GM19351 (cell line): ENCODE measurements at regions not wholly inside any gene's neighbourhood (a gene's known extent, or its start where the extent isn't known, plus 50 kb on each side); places are given as distances from the start of the nearest gene placed in this dataset.
"Not testable (repeated sequence)": the region's sequence is repeated elsewhere in the genome, so short reads cannot be mapped to it uniquely, and the experiment has no call there.

Source experiments
- ATAC-seq: cut with Tn5 transposase; IDR thresholded peaks from one replicate; pipeline ENCODE4 v1.9.1; 2021; ENCODE audit warnings: mild to moderate bottlenecking, moderate library complexity; ENCODE audit not compliant: unreplicated experiment

DNA sequence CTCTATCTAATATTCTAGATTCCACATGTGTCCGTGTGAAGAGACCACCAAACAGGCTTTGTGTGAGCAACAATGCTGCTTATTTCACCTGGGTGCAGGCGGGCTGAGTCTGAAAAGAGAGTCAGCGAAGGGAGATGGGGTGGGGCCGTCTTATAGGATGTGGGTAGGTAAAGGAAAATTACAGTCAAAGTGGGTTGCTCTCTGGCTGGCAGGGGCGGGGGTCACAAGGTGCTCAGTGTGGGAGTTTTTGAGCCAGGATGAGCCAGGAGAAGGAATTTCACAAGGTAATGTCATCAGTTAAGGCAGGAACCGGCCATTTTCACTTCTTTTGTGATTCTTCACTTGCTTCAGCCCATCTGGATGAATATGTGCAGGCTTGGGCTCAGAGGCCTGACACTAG is 779.3 kb downstream of the RNF144A start:
- not testable (repeated sequence) for ATAC-seq

DNA sequence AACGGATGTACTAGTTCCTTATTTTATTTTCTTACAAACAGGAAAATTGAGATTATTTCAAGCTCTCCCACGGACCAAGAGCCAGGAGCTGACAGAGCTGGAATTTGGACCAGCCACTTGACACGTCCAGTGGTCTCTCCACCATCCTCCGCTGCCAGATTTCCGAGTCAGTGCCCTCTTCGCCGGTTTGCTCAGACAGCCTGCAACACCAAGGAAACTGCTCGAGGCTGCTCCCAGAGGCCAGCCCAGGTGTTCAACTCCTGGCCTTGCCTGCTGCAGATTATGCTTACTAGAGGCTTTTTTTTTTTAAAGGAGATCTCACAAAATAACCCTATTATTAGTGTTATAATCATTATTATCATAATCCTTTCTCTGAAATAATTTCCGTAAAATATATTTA is 779.8 kb downstream of the RNF144A start:
- ATAC-seq, result no peak

DNA sequence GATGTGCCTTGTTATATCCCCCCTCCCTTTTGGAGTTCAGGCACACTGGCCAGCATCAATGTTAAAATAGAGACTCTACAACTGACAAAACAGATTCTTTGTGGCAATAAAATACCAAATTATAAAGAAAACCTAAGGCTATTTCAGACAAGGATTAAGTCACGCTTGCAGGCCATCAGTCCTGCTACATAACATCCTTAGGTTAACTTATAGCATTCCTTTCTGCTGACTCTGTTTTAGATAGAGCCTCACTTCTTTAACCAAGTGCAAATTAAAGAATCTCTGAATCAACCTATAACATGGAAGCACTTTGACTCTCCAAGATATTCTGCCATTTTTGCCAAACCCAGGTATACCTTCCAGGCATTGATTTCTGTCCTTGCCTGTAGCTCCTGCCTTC is 784.6 kb downstream of the RNF144A start:
- no peak for ATAC-seq

DNA sequence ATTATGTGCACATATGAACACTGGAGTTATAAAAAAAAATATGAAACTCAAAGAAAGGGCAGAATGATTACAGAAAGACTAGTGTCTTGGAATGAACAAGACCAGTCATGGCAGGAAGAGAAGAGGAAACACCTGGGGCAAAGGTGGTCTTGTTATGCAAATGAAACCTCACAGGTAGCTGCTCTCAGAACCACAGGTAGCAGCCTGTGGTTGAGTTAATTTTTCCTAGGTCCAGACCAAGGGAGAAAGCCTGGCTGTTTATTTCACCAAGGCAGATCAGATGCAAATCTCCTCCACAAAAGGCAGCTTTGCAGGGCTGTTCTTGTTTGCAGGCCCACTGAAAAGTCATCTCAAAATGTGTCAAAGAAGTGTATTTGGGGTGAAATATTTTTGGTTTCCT is 785.8 kb downstream of the RNF144A start:
- peak; percentile 53 for ATAC-seq

DNA sequence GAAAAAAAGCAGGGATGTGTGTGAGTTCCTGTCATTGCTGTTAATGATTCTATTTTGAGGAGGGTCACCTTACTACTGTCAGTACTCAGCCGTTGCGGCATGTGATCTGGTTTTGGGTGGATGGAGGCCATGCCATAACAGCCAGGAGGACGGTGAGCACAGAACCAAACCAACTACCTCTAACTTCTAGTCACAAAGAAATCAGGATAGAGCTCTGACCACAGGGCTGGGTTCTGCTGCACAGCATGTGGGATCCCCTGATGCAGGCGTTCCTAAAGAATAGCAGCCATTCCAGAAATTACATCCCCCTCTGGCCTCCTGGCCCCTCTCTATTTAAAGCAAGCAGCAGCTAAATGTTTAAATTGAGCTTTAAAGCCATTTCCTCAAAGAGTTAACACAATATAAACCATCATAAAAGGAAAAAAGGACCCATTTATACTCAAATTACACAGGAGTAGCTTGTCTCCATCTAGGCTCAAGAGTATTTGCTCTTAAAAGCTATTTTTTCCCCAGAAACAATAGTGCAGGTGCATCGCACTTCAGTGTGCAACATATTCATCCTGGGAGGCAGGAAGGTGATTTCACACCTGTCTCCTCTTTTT is 786.4 kb downstream of the RNF144A start:
- no peak for ATAC-seq

DNA sequence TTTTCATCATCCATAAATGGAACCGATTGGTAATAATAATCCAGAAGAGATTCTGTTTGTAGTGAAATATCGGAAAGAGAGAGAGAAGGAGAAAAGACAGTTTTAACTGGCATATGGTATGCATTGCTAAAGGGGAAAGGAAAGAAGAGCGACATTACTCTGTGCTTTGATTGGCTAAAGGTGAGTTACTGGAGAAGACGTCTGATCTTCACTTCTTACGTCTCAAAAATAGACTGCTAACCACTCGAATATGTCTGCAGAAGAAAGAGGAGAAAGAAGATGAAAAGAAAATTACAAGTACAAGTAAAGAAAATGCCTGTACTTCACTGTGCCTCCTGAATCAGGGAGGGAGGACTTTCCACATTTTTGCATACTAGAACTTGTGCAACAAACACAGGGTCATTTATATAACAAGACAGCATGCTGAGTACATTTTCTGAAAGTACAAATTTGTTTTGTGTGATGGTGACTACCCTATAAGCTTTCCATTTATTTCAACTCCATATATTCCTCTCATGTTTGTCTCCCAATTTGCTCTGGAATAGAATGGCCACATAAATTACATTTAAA is 787.2 kb downstream of the RNF144A start:
- no peak for ATAC-seq

DNA sequence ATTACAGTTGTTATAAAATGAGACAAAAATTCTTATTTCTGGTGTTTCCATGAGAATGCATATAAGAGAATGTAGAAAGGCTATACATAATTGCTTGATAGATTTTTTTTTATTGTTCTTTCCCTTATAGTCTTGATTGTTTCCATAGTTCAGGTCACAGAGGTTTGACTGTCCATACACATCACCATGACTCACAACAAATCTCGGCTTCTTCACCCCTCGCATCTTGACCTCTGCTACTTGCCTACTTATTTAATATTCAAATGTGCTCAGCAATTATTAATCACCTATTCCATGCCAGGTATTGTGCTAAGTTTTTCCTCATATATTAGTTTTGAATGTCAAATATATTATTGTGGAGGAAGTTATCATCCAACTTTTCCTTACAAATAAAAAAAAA is 789.6 kb downstream of the RNF144A start:
- no peak for ATAC-seq

DNA sequence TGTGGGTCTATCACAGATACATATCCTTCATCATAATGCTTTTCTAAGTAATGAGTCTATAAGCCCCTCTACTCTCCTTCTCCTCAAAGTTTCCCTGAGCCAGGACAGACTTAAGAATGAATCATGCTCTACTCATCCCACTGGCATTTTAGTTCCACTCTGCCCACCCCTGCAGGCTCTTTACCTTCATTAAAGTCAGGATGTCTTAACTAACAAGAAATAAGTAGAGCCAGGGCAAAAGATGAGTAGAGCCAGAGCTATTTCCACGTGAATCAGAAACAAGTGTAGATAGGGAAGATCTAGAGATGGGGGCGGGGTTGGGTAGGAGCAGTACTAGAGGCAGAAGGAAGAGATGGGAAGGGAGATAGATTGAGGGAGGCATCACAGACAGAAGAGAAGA is 790.5 kb downstream of the RNF144A start:
- no peak for ATAC-seq

DNA sequence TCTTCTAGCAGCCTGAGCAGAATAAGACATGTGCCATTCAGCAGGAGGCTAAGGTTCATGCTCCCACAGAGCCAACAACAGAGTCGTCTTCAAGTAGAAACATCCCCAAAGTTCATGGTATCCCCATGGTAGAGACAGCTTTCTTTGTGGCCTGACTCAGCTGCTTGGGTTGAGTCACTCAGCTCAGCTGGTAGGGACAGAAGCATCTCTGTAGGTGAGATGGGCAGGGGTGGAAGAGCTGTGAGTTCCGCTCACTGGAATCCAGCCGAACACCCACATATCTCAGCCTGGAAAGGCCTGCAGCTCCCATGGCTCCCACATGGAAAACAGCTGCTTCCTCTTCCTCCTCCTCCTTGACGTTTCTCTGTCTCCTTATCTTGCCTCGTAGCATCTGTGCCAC is 792.7 kb downstream of the RNF144A start:
- no peak for ATAC-seq

DNA sequence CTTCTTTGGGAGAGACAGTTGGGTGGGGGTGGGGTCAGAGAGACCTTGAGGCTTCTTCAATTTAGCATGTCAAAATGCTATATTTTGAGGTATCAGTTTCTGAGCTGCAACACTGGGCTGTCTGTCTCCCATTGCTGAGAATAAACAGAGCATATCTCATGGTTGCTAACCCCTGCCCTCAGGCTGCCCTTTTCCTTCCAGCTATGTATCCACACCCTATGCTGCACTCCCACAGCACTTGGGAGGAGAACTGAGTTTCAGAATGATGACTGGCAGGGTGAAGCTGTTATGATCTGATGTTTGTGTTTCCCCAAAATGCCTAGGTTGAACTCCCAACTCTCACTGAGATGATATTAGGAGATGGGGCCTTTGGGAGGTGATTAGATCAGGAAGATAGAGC is 794.0 kb downstream of the RNF144A start:
- no peak for ATAC-seq

DNA sequence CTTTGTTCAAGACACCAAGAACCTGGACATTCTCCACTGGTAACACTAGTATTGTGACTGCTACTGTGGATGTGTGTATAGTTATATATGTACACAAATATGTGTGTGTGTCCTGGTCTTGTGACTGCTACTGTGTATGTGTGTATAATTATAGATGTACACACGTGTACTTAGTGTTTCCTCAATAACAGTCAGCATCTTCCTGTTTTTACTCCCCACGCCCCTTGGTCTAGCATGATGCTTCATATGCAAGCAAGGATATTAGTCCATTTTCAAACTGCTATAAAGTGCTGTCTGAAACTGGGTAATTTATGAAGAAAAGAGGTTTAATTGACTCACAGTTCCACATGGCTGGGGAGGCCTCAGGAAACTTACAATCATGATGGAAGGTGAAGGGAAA is 802.7 kb downstream of the RNF144A start:
- ATAC-seq, result no peak

DNA sequence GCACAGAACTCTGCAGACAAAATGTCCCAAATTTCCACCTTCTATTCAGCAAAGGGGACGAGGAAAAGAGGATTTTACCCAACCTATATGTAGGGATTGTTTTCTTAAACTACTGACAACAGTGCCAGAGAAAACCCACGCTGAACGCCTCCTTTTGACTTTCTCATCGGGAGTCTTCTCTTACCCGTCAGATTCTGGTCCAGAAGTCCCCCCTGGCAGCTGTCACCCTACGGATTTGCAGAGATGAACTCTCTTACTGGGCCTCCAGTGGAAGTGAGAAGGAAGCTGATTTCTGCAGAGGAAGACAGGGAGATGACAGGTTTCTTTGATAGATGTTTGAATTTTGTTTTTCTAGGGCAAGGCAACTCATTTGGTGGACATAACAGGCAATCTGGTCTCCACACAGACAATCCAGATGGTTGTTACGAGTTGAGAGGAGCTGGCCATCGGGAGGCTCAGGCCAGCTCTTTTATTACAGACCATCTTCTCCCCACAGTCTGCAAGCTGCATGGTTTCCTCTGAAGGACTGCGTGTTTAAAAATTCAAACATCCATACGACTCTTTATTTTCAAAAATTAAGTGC is 804.3 kb downstream of the RNF144A start:
- ATAC-seq, result no peak

DNA sequence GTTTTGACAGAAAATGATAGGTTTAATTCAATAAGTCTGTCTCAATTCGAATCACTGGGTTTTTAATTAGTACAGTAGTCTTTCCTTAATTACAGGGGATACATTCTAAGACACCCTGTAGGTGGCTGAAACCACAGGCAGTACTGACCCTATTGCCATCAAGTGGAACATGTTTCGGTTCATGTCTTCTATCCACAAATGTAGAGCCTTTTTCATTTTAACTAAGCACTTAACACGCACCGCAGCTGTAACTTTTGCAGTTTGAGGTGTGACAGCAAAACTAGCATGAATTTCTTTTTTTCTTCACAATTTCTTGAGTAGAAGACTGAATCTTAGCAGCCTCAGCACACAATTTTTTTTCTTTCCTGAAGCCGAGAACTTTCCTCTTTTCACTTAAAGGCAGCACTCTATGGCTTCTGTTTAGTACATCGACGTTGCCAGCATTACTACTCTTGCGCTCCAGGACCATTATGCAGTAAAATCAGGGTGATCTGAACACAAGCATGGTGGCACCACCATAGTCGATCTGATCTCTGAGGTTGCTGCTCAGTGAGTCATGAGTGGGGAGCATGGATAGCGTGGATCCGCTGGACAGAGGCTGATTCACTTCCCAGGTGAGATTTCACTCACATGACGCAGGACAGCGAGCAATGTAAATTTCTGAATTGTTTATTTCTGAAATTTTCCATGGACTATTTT is 805.1 kb downstream of the RNF144A start:
- peak; percentile 84 for ATAC-seq

DNA sequence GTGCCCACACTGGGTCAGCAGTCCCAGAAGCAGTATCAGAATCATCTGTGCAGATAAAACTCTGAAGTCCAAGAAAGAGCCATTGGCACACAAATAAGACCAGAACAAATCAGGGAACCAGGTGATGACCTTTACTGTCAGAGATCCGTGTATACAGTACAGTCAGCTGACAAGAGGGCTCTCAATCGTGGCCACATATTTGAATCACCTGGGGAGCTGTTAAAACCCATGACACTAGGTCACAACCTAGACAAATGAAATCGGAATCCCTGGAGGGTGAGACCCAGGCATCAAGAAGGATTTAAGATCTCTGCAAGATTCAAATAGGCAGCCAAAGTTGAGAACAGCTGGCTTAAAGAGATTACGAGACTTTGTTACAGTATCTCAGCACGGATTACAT is 807.1 kb downstream of the RNF144A start:
- ATAC-seq, result no peak

DNA sequence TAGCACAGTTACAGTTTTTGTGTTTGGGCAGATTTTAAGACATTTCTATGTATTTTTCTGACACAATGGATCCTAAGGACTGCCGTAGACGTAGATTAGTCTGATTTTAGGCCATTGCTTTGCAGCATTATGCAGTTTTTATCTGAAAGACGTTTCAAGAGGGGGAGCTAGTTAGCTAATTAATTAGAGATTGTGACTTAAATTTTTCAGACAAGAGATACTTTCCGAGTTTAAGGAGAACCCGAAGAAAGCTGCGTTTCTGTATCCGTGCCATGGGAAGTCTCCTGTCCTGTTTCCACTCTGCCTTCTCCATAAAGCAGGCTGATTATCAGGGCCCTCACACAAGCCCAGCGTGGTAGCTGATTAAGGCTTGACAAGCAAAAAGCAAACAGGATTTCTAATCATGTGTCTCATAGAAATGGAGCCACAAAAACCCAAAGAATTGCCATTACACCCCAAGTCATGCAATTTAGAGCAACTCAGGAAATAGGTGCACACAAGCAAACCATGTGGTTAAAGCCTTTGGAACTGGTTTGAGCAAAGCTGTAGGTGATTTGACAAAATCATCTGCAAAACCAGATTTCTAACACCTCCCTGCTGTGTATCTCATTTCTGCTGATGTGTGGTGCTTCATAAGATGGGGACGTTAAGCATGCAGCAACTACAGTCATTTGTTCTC is 808.1 kb downstream of the RNF144A start:
- no peak for ATAC-seq

DNA sequence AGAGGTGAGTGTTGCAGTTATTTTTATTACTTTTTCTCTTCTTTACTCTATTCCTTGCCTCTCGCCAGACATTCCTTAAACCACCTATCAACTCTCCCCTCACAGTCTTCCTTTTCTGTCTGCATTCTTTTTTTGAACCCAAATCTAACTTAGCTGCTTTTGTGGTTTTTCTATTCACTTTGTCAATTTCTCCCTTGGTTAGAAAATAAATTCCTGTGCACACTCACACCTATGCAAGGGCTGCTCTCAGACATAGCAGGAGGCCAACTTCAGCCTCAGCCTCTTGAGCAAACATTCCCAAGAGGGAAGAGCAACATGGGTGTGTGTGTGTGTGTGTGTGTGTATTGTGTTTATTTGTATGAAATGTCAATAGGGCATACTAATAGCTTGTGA is 808.6 kb downstream of the RNF144A start:
- ATAC-seq, result no peak

DNA sequence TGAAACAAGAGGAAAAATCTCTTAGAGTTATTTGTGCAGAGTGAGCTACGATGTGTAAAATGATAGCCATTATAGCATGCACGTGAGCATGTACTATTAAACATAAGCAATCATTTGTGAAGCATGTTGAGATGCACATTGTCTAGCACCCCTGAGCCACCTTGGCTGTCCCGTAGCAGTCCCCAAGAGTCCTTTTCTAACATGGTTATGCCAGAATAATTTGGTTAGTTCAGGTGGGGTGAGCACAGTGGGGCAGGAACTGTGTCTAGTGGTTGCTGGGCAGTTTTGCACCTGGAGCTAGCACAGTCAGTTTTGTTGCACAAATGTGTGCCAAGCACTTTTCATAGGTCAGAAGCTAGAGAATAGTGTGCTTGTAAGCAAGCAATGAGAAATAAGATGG is 809.8 kb downstream of the RNF144A start:
- no peak for ATAC-seq

DNA sequence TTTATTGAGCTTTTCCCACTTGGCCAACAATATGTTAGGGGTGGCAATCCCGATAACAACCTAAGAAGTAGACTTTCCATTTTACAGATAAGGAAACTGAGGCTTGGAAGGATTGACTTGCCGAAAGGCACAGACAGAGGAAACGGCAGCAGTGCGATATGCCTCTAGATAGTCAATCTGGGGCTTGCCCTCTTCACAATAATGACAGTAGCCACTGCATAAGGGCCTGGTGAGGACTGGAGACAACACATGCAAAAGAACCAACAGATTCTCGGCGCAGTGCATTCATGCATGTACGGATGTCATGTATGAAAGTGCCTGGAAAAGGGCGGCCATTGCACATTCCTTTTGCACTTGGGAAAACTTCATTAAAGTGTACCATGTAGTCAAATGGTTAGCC is 811.2 kb downstream of the RNF144A start:
- no peak for ATAC-seq

DNA sequence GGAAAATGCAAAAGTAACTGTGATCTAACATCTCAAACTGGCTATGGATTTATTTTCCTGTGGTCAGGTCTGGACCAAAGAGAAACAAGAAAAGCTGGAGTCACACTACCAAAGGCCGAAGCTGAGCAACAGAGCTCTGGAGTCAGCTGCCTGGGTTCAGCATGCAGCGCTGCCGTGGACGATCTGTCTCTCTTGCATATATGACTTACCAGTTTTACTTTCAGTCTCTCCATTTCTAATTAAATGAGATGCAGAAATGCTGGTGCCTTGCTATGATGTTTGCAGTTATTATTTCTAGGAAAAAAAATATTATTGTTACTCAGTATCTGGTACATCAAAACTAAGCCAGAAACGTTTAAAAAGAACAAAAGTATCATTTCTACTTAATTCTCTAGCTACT is 813.2 kb downstream of the RNF144A start:
- no peak for ATAC-seq

DNA sequence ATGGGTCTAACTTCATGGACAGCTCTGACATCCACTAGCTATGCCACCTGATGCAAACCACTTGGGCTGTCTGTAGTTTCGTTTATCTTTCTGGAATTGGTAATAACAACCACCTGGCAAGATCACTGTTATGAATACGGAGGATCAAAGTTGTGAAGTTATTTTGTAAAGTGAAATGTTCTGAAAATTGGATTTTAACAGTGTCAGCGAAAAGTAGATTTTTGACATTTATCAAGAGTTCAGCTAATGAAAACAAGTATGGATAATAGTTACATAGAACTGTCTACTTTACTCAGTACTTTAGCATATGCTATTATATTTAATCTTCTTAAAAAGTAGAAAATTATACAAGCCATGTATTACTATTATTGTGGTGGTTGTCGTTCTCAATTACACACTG is 813.8 kb downstream of the RNF144A start:
- no peak for ATAC-seq

DNA sequence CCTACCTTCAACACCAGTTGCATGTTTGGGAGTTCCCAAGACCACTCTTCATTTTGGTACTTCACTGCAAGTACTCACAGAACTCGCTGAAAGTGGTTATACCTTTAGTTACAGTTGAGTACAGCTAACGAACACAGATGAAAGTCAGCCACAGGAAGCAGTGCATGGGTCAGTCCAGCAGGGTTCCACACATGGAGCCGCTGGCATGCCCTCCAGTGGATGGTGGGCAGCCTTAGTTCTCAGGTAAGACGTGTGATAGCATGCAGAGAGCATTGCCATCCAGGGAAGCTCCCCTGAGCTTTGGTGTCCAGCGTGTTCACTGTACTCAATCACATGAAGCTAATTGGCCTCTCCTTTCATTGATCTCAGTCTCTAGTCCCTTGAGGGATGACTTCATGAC is 815.3 kb downstream of the RNF144A start:
- no peak for ATAC-seq
